Lower leg skin (tissue), 4 donors: ENCODE measurements at regions not wholly inside any gene's neighbourhood (a gene's known extent, or its start where the extent isn't known, plus 50 kb on each side); places are given as distances from the start of the nearest gene placed in this dataset.

Source experiments
- DNase-seq, 2 donors: peaks; one replicate each; pipeline ENCODE4 v3.0.0-alpha.2; 2019; ENCODE audit warnings: low spot score in 2 of 2
- H3K4me3 ChIP-seq: fragments of 200-600 bp; sonication (generic); 2 replicates; pipeline ENCODE4 v1.5.1; 2017; ENCODE audit warnings: mild to moderate bottlenecking, low read depth; ENCODE audit not compliant: poor library complexity, severe bottlenecking
- CTCF ChIP-seq, 3 donors: fragments of 450-650 bp; IDR thresholded peaks; one replicate each; pipeline ENCODE4 v1.5.1; 2016; ENCODE audit warnings: antibody characterized with exemption in 3 of 3, mild to moderate bottlenecking in 3 of 3, moderate library complexity in 2 of 3
- POLR2A ChIP-seq, 2 donors: fragments of 450-650 bp; IDR thresholded peaks; one replicate each; pipeline ENCODE4 v1.6.1; 2016 to 2017; ENCODE audit warnings: antibody characterized with exemption in 2 of 2, mild to moderate bottlenecking in 1 of 2, moderate library complexity in 1 of 2
- WGBS, 2 donors: methylation state at CpG; one replicate each; pipeline ENCODE4 v1.1.5; 2018; 5-methylcytosine and 5-hydroxymethylcytosine counted together
- intact Hi-C: fragments of 100-400 bp; cut with DNase I; formaldehyde crosslinking; loops from one replicate; pipeline ENCODE4 v1.15.0; 2023; ENCODE audit warnings: low total_unique reads

GRCh38 chr11:38254913-38255312, 1656.9 kb upstream of the RAG2 start:
- TF ChIP-seq POLR2A (IDR thresholded peaks at IDR 0.05) (no peak), CTCF (IDR thresholded peaks at IDR 0.05) (no peak)
- H3K4me3 ChIP-seq = no peak overlapping the region
- no peak for DNase-seq
- intact Hi-C loops = no loop called here
- whole genome bisulfite sequencing, 2 donors = 66 to 71% methylated on average over 2 of the region's 2 CpGs

GRCh38 chr11:38252620-38253019, 1654.6 kb upstream of the RAG2 start:
- intact Hi-C loops = no loop called here
- DNase-seq = no peak
- H3K4me3 ChIP-seq = no peak overlapping the region
- TF ChIP-seq POLR2A (IDR thresholded peaks at IDR 0.05) (no peak), CTCF (IDR thresholded peaks at IDR 0.05) (no peak)

- TF ChIP-seq CTCF (IDR thresholded peaks at IDR 0.05) (no peak), POLR2A (IDR thresholded peaks at IDR 0.05) (no peak)
- H3K4me3 ChIP-seq = no peak overlapping the region
- WGBS, 2 donors = 45 to 68% methylated on average over 1 of the region's 1 CpG
- DNase-seq = no peak
- intact Hi-C loops = no loop called here
These were observed 1648.4 kb upstream of the RAG2 start for GRCh38 chr11:38246451-38246850.

- no peak overlapping the region for H3K4me3 ChIP-seq
- no peak for DNase-seq
- 95 to 98% methylated on average over 3 of the region's 3 CpGs for WGBS, 2 donors
- TF ChIP-seq CTCF (IDR thresholded peaks at IDR 0.05) = no peak
- no peak for TF ChIP-seq POLR2A (IDR thresholded peaks at IDR 0.05)
- intact Hi-C loops = no loop called here
These were observed 1628.6 kb upstream of the RAG2 start for GRCh38 chr11:38226684-38227083.

GRCh38 chr11:38221295-38221694, 1623.3 kb upstream of the RAG2 start:
- intact Hi-C loops = no loop called here
- no peak for TF ChIP-seq CTCF (IDR thresholded peaks at IDR 0.05)
- no peak for TF ChIP-seq POLR2A (IDR thresholded peaks at IDR 0.05)
- H3K4me3 ChIP-seq = no peak overlapping the region
- 80 to 85% methylated on average over 2 of the region's 2 CpGs for WGBS, 2 donors
- no peak for DNase-seq

- no peak overlapping the region for H3K4me3 ChIP-seq
- TF ChIP-seq CTCF (IDR thresholded peaks at IDR 0.05) = no peak
- TF ChIP-seq POLR2A (IDR thresholded peaks at IDR 0.05) = no peak
- no peak for DNase-seq
- intact Hi-C loops = no loop called here
- 43% methylated on average over 2 of the region's 2 CpGs for WGBS, 2 donors
These were observed 1621.6 kb upstream of the RAG2 start for GRCh38 chr11:38219636-38220035.
